ENCODE measurements at regions not wholly inside any gene's neighbourhood (a gene's known extent, or its start where the extent isn't known, plus 50 kb on each side); places are given as distances from the start of the nearest gene placed in this dataset.
"Not testable (repeated sequence)": the region's sequence is repeated elsewhere in the genome, so short reads cannot be mapped to it uniquely, and the experiment has no call there.

GRCh38 chr10:70990156-70990555, 101.8 kb upstream of the PCBD1 start:
- not testable (repeated sequence) for DNase-seq (ENCODE audit: low spot score)

- DNase-seq (ENCODE audit: low spot score) = no peak
Measured at GRCh38 chr10:70990681-70991080, 102.3 kb upstream of the PCBD1 start.

- DNase-seq (ENCODE audit: low spot score) = no peak
Measured at GRCh38 chr10:70991140-70992124, 103.1 kb upstream of the PCBD1 start.

GRCh38 chr10:70992436-70992835, 104.1 kb upstream of the PCBD1 start:
- DNase-seq (ENCODE audit: low spot score) = no peak

- DNase-seq (ENCODE audit: low spot score) = no peak
Measured at GRCh38 chr10:70993051-70993450, 104.7 kb upstream of the PCBD1 start.

- no peak for DNase-seq (ENCODE audit: low spot score)
Measured at GRCh38 chr10:70996549-70996948, 108.2 kb upstream of the PCBD1 start.

GRCh38 chr10:70997236-70997635, 108.9 kb upstream of the PCBD1 start:
- DNase-seq (ENCODE audit: low spot score) = no peak

- DNase-seq (ENCODE audit: low spot score) = no peak
Measured at GRCh38 chr10:70998086-70998485, 109.7 kb upstream of the PCBD1 start.

- DNase-seq (ENCODE audit: low spot score) = no peak
Measured at GRCh38 chr10:71001470-71001869, 113.1 kb upstream of the PCBD1 start.

GRCh38 chr10:71004176-71005075, 116.1 kb upstream of the PCBD1 start:
- DNase-seq (ENCODE audit: low spot score) = no peak

- DNase-seq (ENCODE audit: low spot score) = no peak
Measured at GRCh38 chr10:71005337-71006305, 117.3 kb upstream of the PCBD1 start.

- no peak for DNase-seq (ENCODE audit: low spot score)
Measured at GRCh38 chr10:71006506-71006905, 118.1 kb upstream of the PCBD1 start.

- DNase-seq (ENCODE audit: low spot score) = no peak
Measured at GRCh38 chr10:71007516-71007915, 119.2 kb upstream of the PCBD1 start.

- DNase-seq (ENCODE audit: low spot score) = no peak
Measured at GRCh38 chr10:71008150-71008549, 119.8 kb upstream of the PCBD1 start.

GRCh38 chr10:71009126-71009525, 120.8 kb upstream of the PCBD1 start:
- no peak for DNase-seq (ENCODE audit: low spot score)

- DNase-seq (ENCODE audit: low spot score) = no peak
Measured at GRCh38 chr10:71010730-71011129, 122.4 kb upstream of the PCBD1 start.

GRCh38 chr10:71011141-71011540, 122.8 kb upstream of the PCBD1 start:
- DNase-seq (ENCODE audit: low spot score) = no peak

GRCh38 chr10:71014021-71014805, 125.8 kb upstream of the PCBD1 start:
- DNase-seq (ENCODE audit: low spot score) = no peak

- no peak for DNase-seq (ENCODE audit: low spot score)
Measured at GRCh38 chr10:71015674-71016073, 127.3 kb upstream of the PCBD1 start.

- not testable (repeated sequence) for DNase-seq (ENCODE audit: low spot score)
Measured at GRCh38 chr10:71020061-71020460, 131.7 kb upstream of the PCBD1 start.

- no peak for DNase-seq (ENCODE audit: low spot score)
Measured at GRCh38 chr10:71021402-71021801, 133.0 kb upstream of the PCBD1 start.
